Amygdala (tissue), 56 donors: ENCODE measurements at regions not wholly inside any gene's neighbourhood (a gene's known extent, or its start where the extent isn't known, plus 50 kb on each side); places are given as distances from the start of the nearest gene placed in this dataset.

ENCODE experiments used
- DNase-seq, 56 donors: peaks; one replicate each; lab custom pipeline; 2025; lab: John Stamatoyannopoulos, UW

GRCh38 chr7:31186202-31186601 is 134.1 kb downstream of the ADCYAP1R1 start:
- DNase-seq, result no peak

- no peak for DNase-seq
Measured at GRCh38 chr7:31175672-31176071, 123.6 kb downstream of the ADCYAP1R1 start.

- DNase-seq, result no peak
Measured at GRCh38 chr7:31171984-31172383, 119.9 kb downstream of the ADCYAP1R1 start.

GRCh38 chr7:31171216-31171785 is 119.2 kb downstream of the ADCYAP1R1 start:
- no peak for DNase-seq
